Jurkat, Clone E6-1 (cell line): ENCODE measurements at regions not wholly inside any gene's neighbourhood (a gene's known extent, or its start where the extent isn't known, plus 50 kb on each side); places are given as distances from the start of the nearest gene placed in this dataset.
"Not testable (repeated sequence)": the region's sequence is repeated elsewhere in the genome, so short reads cannot be mapped to it uniquely, and the experiment has no call there.

ENCODE experiments used
- DNase-seq: peaks from one replicate; pipeline ENCODE4 v3.0.0-alpha.2; 2011; ENCODE audit warnings: low read depth, low spot score
- H3K4me3 ChIP-seq: 2 replicates; pipeline ENCODE4 v1.5.1; 2011; ENCODE audit warnings: mild to moderate bottlenecking, low read length, control low read depth, moderate library complexity

DNA sequence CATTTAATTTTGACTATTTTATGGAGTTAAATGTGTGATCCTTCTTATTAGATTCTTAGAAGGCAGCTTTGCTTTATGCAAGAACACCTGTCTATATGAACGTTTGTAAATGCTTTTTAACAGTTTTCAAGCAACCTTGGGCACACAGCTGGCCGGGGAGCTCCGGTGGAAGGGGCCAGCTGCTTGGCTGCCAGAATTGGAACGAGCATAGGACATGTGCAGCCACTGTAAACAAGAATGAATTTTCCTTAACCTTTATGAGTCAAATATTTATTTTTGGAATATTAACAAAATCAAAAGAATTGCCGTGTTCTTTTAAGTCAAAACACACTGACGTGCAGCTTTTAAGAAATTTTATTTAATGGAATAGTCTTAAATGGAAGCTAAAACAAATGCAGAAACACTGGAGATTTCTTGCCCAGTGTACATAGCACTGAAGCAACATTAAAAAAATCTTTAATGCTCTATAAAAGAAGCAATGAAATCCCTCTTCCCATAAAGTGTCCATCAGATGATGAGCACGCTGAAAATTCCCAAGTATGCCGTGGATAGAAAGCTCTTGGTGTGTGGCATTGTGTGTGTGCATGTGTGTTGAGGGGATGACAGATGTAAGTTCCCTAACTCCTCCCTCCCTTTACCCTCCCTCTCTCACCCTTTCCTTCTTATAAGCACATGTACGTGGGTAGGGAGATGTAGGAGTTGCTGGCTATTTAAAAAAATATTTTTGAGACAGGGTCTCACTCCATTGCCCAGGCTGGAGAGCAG is 208.9 kb upstream of the EXOC2 start:
- no peak for DNase-seq
- H3K4me3 ChIP-seq, result no peak overlapping the region

DNA sequence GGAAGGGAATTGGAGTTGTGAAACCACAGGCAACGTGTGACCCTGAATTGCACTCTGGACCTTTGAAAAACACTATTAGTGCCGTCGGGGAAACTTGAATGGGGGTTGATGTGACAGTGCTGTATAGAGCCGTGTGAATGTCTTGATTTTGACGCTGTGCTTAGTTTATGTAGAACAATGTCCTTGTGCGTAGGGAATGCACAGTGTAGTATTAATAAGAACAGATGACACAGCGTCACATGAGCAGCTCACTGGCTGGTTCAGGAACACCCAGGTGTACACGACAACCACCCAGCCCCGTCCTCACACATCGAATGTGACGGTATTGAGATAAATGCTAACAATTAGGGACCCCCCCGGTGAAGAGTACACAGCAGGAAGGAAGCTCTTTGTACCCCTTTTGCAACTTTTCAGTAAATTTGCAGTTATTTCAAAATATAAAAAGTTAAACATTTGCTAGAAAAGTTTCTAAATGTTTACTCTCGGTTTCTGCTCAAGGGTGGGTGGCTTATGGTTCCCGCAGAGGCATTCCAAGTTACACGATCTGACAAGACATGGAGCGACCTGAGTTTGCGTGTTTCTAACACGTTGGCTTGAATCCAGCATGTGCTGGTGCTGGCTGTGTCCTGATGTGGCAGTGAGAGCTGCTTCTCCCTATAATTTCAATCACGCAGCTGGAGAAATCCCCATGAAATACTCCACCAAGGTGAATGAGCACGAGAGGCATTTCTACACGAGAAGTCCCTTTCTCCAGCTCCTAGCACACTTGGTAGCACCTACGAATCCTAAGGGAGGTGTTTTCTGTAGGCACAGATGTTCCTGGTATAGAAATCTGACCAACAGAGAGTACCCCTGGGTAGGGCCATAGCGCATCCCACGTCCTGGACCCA is 208.0 kb upstream of the EXOC2 start:
- no peak for DNase-seq
- H3K4me3 ChIP-seq, result no peak overlapping the region

DNA sequence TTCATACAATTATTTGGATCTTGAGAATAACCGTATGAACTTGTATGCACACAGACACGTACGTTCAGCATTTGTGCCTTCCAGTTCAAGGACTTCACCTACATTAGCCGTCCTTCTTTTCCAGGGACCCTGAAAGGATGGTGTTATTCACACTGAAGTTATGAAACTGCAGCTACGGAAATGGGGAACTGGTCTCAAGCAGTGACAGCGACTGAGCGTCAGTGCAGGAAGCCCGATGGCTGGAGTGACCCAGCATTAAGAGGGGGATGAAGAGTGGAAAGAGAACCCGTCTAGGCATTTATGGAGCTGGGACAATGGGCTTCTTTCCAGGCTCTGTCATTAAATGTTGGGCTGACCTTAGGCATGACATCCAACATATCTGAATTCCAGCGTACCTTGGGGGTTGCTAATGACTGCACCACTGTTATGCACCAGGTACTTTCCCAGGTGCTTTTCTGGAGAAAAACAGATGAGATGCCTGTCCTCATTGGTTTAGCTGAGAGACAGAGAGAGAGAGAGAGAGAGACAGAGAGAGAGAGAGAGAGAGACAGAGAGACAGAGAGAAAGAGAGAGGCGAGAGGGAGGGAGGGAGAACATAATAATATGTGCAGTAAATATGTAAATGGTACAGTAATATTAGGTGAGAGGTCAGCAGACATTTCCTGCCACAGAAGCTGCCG is 204.7 kb upstream of the EXOC2 start:
- no peak for DNase-seq
- no peak overlapping the region for H3K4me3 ChIP-seq

DNA sequence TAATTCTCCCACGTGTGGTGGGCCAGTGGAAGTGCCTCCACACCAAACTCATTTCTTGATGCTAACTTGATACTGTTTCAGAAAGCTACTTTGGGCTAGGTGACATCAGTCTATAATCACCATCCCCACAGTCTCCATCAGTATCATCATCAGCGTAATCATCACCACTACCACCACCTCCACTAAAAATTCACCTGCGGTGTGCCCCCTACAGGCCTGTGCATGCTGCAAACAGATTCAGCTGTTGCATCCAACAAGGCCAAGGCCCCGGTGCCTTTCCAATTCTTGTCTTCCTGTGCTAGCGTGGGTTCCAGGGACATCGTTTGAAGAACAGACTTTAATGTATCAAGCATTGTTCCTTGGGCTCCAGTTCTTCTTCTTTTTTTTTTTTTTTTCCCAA is 201.3 kb upstream of the EXOC2 start:
- no peak for DNase-seq
- no peak overlapping the region for H3K4me3 ChIP-seq

DNA sequence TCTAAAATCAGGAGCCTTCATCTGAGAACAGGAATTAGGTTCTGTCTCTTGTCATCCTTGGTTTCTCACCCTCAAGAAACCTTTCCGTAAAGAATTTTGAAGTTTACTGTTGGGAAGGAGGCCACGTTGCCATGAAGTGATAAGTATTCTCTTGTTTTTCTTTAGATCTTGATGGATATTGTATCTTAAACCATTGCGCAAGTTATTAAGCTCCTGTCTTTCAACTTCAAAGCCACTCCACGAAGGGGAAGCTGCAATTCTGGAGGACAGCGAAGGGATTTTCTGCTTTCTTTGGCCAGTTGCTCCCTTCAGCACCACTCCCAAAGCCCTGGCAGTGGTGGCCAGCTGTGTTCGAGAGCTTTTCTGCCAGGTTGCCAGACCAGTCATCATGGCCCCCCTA is 198.1 kb upstream of the EXOC2 start:
- no peak for DNase-seq
- no peak overlapping the region for H3K4me3 ChIP-seq

DNA sequence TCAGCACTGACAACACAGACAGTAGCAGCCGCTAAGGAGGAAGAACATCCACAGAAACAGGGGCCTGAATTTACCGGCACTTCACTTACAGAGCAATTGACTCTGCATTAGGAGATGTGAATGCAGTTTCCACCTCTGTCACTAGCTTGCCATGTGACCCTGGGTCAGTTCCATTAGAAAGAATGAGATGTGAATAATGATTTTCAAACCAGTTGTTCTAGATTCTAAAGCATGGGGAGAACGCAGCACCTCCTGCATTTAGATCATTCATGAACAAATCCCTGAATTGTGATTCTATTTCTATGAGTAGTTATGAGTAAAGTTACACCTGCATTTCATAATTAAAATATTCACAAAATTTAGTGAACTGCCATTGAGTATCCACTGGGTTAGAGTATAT is 197.3 kb upstream of the EXOC2 start:
- no peak for DNase-seq
- H3K4me3 ChIP-seq, result no peak overlapping the region

DNA sequence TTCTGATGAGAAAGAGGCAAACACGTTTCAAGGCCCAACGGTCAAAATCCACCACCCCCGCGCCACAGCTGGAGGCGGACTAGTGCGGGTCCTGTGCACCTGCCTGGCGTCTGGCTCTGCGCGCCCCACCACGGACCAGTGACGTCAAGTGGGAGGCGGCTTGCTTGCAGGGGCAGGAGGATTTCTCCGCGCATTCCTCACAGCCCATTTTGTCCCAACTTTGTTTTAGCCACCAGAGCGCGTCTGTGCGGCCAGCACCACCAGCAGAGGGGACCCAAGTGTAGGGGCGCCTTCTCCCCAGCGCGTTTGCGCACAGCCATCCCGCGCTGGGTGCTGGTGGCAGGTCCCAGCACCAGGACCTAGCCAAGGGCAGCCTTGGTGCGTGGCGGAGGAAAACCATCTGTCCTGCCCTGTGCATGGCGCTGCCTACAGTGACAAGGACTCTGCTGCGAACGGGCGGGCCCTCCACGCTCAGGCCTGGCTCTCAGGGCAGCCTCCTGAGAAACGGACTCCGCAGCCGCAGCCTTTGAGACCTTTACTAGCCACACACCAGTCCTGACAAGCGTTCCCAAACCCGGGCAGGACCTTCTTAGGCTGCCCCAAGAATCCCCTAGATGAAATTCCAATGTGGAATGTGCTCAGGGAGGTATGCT is 194.8 kb upstream of the EXOC2 start:
- H3K4me3 ChIP-seq, result no peak overlapping the region
- no peak for DNase-seq

DNA sequence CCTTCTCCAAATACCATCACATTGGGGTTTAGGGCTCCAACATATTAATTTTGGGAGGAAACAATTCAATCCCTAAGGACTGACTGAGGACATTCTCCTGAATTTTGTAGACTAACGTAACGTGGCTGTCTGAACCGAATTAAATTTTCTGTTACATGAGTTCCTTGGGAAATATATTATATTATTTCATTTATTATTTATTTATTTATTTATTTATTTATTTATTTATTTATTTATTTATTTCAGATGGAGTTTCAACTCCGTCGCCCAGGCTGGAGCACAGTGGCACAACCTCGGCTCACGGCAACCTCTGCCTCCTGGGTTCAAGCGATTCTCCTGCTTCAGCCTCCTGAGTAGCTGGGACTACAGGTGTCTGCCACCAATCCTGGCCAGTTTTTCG is 193.2 kb upstream of the EXOC2 start:
- not testable (repeated sequence) for H3K4me3 ChIP-seq, DNase-seq

DNA sequence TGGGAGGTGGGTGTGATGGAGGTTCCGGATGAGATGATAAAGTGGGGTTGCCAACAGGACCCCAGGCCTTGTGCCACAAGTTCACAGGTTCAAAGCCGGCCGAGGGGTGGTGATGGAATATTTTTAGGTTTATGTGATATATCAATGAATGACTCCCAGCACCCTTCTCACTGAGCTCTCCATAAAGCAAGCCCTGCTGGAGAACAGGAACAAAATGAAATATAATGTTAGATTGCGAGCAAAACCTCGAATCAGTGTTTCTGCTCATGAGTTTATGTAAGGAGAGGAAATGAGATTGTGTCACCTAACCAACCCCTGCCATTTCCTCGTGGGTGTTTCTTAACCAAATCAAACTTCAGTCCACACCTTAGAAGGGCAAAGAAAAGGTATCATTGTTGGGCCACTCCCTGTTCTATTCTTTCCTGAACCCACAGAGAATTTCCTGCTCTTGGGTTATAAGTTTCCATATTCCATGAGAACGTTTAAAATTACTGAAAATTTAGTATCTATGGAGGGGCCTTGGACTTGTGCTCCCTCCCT is 192.2 kb upstream of the EXOC2 start:
- DNase-seq, result no peak
- no peak overlapping the region for H3K4me3 ChIP-seq

DNA sequence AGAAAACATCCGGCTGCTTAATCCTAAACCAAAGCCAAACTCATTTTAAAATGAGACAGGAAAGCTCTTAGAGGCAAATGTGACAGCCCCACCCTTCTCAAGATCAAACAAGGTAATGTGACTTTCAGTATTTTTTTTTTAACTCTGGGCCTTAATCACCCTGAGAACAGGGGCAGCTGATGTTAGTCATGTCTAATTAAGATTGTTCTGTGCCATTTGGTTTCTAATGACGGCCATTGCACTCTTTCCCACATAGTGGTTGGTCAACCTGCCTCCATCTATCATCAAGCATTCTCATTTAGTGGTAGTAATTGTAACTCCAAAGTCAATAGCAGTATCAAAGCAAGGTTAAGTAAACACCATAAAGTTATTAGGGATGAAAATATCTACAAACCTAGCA is 191.6 kb upstream of the EXOC2 start:
- no peak for DNase-seq
- H3K4me3 ChIP-seq, result no peak overlapping the region

DNA sequence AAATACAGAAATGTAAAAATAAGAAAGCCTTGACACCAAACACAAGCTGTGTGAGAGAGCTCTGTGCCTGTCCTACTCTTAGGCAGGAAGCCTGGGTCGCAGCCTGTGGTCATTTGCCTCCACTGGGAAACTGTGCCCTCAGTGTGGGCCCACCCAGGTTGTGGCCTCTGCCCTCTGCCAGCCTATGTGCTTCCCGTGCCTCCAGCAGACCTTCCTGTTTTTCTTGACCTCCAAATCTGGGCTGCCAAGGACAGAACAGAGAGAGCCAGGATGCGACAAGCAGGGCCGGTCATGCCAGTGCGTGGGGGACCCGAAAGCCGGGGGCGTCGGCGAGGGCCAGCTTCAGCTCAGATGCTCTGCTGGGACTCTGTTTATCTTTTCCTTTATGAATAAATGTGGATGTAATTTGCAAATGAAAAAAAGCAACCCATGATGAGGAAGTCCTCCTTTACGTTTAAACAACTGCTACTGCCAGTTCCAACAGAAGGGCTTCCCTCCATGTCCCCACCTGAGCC is 189.2 kb upstream of the EXOC2 start:
- H3K4me3 ChIP-seq, result no peak overlapping the region
- no peak for DNase-seq

DNA sequence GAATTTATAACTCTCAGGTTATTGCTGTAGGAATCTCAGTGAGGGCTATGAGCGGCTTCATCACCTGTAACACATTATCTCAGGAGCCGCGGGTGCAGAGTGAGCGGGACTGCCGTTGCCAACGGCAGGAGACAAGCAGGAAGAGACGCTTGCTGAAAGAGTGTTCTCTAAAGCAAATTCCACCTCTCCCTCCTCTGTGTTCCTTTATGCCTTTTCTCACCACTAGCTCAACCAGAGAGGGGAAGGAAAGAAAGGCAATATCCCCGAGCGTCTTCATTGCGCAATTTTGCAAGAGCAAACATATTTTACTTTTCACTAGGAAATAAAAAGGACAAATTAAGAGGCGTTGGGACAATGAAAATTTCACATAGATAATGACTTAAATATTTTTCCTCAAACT is 185.2 kb upstream of the EXOC2 start:
- no peak for DNase-seq
- no peak overlapping the region for H3K4me3 ChIP-seq

DNA sequence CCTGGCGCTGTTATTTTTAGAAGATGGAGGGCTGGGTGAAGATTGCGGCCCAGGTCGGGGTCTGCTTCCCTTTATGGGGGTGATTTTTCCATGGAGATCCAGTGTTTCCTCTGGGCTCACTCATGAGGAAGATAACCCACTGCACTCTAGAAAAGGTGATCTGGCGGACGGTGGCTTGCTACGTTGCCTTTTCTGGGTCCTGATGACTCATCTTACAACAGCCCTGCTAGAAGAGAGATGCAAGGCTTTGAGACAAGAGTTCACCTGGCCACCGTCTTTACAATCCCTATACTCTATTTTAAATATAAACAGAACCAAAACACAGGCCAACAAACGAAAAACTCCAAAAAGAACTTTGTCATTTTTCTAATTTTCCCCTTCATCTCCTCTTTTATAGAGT is 182.1 kb upstream of the EXOC2 start:
- no peak for DNase-seq
- H3K4me3 ChIP-seq, result no peak overlapping the region

DNA sequence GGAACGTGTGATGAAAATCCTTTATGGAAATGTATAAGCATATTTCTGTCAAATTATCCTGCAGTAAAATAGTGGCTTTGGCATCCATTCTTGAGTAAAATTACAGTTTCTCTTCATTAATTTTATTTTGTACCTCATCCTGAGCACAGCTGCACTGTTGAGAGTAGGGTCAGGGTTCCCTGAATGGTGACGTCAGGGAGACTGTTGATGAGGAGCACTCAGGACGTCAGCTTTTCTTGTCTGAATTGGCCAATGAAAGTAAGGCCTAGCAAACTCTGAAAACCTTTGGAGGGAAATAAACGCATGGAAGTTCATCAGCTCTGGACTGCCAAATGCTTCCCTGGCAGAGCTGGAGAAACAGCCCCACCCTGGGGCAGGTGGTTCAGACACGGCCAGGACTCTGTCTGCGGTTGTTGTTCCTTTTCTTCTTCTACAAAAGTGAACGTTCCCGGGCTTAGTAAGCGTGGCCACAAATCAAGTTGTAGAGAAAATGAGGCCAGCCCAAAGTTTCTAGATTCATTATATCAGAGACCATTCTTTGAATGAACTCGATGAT is 179.7 kb upstream of the EXOC2 start:
- DNase-seq, result no peak
- H3K4me3 ChIP-seq, result no peak overlapping the region

DNA sequence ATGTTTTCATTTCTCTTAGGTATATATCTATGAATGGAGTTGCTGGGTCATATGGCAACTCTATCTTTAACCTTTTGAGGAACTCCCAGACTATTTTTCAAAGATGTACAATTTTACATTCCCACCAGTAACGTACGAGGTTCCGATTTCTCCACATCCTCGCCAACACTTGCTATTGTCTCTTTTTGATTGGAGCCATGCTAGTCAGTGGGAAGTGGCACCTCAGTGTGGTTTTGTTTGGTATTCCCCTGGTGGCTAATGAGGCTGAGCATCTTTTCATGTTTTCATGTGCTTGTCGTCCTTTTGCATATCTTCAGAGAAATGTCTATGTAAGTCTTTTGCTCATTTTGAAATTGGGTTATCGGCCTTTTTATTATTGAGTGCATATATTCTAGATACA is 178.6 kb upstream of the EXOC2 start:
- no peak for DNase-seq
- H3K4me3 ChIP-seq, result no peak overlapping the region

DNA sequence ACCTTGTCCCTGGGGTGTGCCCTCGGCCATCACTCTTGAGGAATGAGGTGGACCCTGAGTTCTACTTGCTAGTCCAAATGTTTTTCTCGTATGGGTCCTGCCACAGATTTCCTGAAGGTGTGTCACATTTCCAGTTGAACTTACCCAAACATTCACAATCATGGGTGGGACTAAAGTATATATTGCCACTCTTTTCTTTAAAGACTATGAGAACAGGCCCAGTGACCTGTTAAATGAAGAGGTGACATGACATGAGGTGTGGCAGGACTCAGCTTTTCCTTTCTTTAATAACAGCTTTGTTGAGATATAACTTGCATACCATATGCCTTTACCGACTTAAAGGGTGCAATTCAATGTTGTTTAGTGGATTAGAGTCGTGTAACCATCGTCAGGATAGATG is 177.2 kb upstream of the EXOC2 start:
- H3K4me3 ChIP-seq, result no peak overlapping the region
- no peak for DNase-seq

DNA sequence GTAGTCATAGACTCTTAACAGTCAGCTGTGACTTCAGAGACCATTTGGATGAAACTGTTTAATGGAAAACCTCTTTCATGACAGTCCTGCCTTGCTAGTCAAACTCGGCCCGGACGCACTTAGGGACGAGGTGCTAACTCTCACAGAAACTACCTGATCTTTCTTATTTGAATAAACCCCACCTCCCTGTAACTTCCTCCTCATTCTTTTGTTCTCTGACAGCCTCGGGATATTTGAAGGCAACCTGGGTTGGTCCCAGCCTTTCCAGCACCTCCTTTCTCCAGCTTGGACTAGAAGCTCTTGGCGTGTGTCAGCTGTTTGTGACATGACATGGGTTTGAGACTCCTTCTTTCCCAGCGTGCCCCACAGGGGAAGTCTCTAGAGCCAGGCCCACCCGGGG is 175.3 kb upstream of the EXOC2 start:
- no peak overlapping the region for H3K4me3 ChIP-seq

DNA sequence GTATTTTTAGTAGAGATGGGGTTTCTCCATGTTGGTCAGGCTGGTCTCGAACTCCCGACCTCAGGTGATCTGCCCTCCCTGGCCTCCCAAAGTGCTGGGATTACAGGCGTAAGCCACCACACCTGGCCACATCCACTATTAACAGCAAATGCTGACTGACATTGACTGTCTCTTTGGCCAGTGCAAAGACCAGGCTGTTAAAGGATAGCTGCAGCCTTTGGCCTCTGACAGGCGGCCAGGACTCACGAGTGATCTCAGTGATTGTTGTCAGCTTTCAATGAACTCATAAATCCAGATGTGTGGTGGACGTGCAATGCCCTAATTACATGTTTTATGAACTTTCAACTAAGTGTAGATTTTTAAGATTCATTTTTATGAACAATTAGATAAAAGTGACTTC is 174.4 kb upstream of the EXOC2 start:
- DNase-seq, result no peak

More for the DNA sequence above, 175.3 kb upstream of the EXOC2 start:
- no peak for DNase-seq

DNA sequence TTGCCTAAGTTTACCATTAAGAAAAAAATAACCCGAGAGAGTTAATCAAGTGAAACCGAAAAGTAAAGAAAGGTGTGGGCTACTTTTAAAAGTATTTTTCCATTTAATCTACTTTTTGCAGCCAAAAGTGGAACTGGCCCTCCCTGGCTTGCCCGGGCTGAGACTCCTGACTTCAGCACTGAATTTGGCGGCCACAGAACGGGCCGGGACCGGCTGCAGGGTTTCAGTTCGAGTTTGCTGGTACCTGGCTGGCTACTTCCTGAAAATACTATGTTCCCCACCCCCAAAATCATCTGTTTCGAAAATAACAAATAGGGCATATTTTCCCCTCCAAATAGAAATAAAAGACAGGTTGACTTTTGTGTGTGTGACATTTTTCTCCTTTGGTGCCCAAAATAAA is 173.4 kb upstream of the EXOC2 start:
- H3K4me3 ChIP-seq, result no peak overlapping the region
- DNase-seq, result no peak

More for the DNA sequence above, 174.4 kb upstream of the EXOC2 start:
- no peak overlapping the region for H3K4me3 ChIP-seq
